Right atrium auricular region (tissue), 2 donors: ENCODE measurements at regions not wholly inside any gene's neighbourhood (a gene's known extent, or its start where the extent isn't known, plus 50 kb on each side); places are given as distances from the start of the nearest gene placed in this dataset.

Experiments
- DNase-seq: peaks from one replicate; pipeline ENCODE4 v3.0.0-alpha.2; 2019; ENCODE audit warnings: low spot score
- H3K27ac ChIP-seq, 2 donors: fragments of 200-600 bp; sonication (generic); 1 replicate in 1 of 2; 2 replicates in 1 of 2; pipeline ENCODE4 v1.5.1; 2016 to 2019
- H3K27me3 ChIP-seq, 2 donors: fragments of 200-600 bp; sonication (generic); one replicate each; pipeline versions ENCODE4 v1.5.1 to v1.6.0; 2017 to 2019
- H3K36me3 ChIP-seq: fragments of 200-600 bp; sonication (generic); one replicate; pipeline ENCODE4 v1.5.1; 2016
- H3K4me1 ChIP-seq, 2 donors: fragments of 200-600 bp; sonication (generic); one replicate each; pipeline versions ENCODE4 v1.5.1 to v1.6.0; 2017 to 2019
- H3K4me3 ChIP-seq, 2 donors: fragments of 200-600 bp; sonication (generic); 1 replicate in 1 of 2; 2 replicates in 1 of 2; pipeline ENCODE4 v1.5.1; 2017 to 2019; ENCODE audit warnings: mild to moderate bottlenecking in 1 of 2, moderate library complexity in 1 of 2
- H3K9me3 ChIP-seq, 2 donors: fragments of 200-600 bp; sonication (generic); one replicate each; pipeline ENCODE4 v1.5.1; 2019
- TF ChIP-seq, protein P1 (sequence below), 2 donors: fragments of 200-600 bp; sonication (generic); IDR thresholded peaks; one replicate each; pipeline ENCODE4 v1.5.1; 2019; ENCODE audit warnings: antibody characterized with exemption in 2 of 2

DNA sequence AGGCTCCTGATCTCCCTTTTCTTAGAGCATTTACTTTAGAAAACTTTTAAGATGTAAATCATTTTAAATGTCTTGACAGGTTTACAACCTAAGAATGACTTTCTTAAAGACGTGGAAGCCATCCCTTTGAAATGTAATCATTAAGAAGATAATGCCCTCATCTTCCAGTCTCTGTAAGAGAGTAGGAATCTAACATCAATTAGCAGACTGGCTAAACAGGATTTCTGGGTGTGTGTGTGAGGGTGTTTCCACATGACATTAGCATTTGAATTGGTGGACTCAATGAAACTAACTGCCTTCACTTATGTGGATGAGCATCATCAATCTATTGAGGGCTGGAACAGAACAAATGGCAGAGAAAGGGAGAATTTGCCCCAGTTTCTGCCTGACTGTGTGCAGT is 329.5 kb downstream of the RPL10L start:
- no peaks in the 10 kb centered on the region for H3K9me3 ChIP-seq
- no peaks in the 10 kb centered on the region for H3K27me3 ChIP-seq
- H3K27ac ChIP-seq, result no peak overlapping the region
- H3K4me3 ChIP-seq, result no peak overlapping the region
- no peak for DNase-seq
- no peaks in the 10 kb centered on the region for H3K36me3 ChIP-seq
- H3K4me1 ChIP-seq, result no peaks in the 10 kb centered on the region
- TF ChIP-seq, protein P1, sequence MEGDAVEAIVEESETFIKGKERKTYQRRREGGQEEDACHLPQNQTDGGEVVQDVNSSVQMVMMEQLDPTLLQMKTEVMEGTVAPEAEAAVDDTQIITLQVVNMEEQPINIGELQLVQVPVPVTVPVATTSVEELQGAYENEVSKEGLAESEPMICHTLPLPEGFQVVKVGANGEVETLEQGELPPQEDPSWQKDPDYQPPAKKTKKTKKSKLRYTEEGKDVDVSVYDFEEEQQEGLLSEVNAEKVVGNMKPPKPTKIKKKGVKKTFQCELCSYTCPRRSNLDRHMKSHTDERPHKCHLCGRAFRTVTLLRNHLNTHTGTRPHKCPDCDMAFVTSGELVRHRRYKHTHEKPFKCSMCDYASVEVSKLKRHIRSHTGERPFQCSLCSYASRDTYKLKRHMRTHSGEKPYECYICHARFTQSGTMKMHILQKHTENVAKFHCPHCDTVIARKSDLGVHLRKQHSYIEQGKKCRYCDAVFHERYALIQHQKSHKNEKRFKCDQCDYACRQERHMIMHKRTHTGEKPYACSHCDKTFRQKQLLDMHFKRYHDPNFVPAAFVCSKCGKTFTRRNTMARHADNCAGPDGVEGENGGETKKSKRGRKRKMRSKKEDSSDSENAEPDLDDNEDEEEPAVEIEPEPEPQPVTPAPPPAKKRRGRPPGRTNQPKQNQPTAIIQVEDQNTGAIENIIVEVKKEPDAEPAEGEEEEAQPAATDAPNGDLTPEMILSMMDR (IDR thresholded peaks at IDR 0.05), result no peak

DNA sequence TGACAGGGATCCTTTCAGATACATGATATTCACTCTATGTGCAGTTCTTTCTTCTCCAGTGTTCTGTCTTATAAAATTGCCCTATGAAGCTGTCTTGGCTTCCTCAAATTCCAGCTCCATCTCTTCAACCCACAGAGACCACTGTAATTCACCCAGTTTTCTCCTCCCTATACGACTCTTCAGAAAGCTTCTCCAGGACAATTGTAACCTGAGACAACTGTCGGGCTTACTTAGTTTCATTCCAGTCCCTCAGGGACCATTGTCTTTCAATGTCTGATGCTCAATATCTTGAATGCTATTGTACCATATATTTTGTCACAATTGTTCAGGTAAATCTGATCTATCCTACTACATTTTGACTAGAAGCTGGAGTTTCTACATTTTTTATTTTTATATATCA is 345.3 kb downstream of the RPL10L start:
- H3K27ac ChIP-seq, result no peak overlapping the region
- H3K4me1 ChIP-seq, result no peaks in the 10 kb centered on the region
- no peaks in the 10 kb centered on the region for H3K9me3 ChIP-seq
- H3K4me3 ChIP-seq, result no peak overlapping the region
- no peaks in the 10 kb centered on the region for H3K36me3 ChIP-seq
- TF ChIP-seq, protein P1 (IDR thresholded peaks at IDR 0.05), result no peak
- H3K27me3 ChIP-seq, result no peaks in the 10 kb centered on the region
- no peak for DNase-seq

DNA sequence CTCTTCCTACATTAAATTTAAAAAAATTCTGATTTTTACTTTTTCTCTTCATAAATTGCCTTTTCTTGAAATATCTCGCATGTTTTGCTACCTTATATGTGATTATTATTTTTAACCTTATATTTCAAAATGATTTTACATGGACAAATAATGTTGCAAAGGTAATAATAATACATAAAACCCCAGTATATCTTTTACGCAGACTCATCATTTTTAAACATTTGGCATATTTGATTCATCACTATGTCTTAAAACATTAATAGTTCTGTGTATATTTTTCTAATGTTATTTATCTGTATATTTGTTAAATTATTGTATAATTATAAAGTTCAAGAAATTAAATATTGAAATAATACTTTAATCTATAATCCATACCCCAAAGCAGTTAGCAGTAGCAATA is 350.8 kb downstream of the RPL10L start:
- peaks cover 0 to 11% of the 10 kb centered on the region in 2 donors for H3K9me3 ChIP-seq
- TF ChIP-seq, protein P1 (IDR thresholded peaks at IDR 0.05), result no peak
- no peaks in the 10 kb centered on the region for H3K4me1 ChIP-seq
- no peak overlapping the region for H3K4me3 ChIP-seq
- no peak overlapping the region for H3K27ac ChIP-seq
- H3K27me3 ChIP-seq, result no peaks in the 10 kb centered on the region
- no peak for DNase-seq
- no peaks in the 10 kb centered on the region for H3K36me3 ChIP-seq

DNA sequence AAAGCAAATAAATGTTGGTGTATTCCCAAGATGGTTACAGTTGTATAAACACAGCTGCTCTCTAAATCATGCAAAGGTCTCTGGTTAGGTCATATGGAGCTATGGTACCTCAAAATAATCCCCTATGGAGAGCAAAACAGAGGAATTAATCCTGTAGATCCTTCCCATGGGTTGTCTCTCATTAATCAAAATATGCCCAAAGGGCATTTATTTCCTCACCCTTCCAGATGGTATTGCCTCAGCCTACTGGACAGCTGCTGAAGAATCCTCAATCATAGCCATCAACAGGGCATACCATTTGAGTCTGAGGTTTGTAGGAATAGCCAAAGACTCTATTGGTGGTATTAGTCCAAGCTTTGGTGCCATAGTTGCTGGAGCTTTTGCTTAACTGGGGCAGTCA is 360.9 kb downstream of the RPL10L start:
- H3K9me3 ChIP-seq, result no peaks in the 10 kb centered on the region
- no peaks in the 10 kb centered on the region for H3K4me1 ChIP-seq
- no peak overlapping the region for H3K27ac ChIP-seq
- H3K27me3 ChIP-seq, result no peaks in the 10 kb centered on the region
- H3K4me3 ChIP-seq, result no peak overlapping the region
- no peak for DNase-seq
- no peaks in the 10 kb centered on the region for H3K36me3 ChIP-seq
- TF ChIP-seq, protein P1 (IDR thresholded peaks at IDR 0.05), result no peak

DNA sequence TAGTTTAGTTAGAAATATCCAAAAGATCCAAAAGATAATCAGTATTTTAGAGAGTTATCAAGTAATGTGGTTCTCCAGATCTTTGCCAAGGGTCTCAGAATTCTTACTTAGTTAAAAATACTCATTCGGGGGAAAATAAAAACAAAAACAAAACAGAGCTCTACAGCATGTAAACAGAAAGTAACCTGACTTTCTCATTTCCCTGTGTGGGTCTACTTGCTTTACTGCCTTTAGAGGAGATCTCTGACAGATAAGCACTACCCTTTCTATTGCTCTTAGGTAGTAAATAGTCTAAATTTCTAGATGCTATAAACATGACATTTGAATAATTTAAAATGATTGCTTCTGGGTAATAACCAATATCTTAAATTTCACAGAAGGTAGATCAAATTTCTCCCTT is 371.8 kb downstream of the RPL10L start:
- H3K27ac ChIP-seq, result no peak overlapping the region
- no peaks in the 10 kb centered on the region for H3K36me3 ChIP-seq
- TF ChIP-seq, protein P1 (IDR thresholded peaks at IDR 0.05), result no peak
- no peak for DNase-seq
- no peak overlapping the region for H3K4me3 ChIP-seq
- H3K4me1 ChIP-seq, result no peaks in the 10 kb centered on the region
- H3K27me3 ChIP-seq, result no peaks in the 10 kb centered on the region
- no peaks in the 10 kb centered on the region for H3K9me3 ChIP-seq

DNA sequence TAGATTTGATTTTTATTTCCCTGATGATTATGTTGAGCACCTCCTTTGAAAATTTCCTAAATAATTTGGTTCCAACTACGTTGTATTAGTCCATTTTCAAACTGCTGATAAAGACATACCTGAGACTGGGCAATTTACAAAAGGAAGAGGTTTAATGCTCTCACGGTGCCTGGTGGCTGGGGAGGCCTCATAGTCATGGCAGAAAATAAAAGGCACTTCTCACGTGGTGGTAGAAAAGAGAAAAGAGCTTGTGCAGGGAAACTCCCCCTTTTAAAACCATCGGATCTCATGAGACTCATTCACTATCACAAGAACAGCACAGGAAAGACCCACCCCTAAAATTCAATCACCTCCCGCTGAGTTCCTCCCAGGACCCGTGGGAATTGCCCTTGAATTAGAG is 372.3 kb downstream of the RPL10L start:
- Histone ChIP-seq H3K27ac (no peak overlapping the region), H3K4me3 (no peak overlapping the region), H3K36me3 (no peaks in the 10 kb centered on the region), H3K4me1 (no peaks in the 10 kb centered on the region), H3K9me3 (no peaks in the 10 kb centered on the region), H3K27me3 (no peaks in the 10 kb centered on the region)
- TF ChIP-seq, protein P1 (IDR thresholded peaks at IDR 0.05), result no peak
- DNase-seq, result no peak
